Neuronal stem cell (in vitro differentiated cells): ENCODE measurements at regions not wholly inside any gene's neighbourhood (a gene's known extent, or its start where the extent isn't known, plus 50 kb on each side); places are given as distances from the start of the nearest gene placed in this dataset.

ENCODE experiments used
- DNase-seq: peaks from one replicate; pipeline ENCODE4 v3.0.0-alpha.2; 2013; ENCODE audit warnings: low spot score
- H2AFZ ChIP-seq: one replicate; pipeline ENCODE4 v1.6.1; 2013; ENCODE audit warnings: mild to moderate bottlenecking, low read length, inconsistent platforms
- H2AK5ac ChIP-seq: 2 replicates; pipeline ENCODE4 v1.6.1; 2013; ENCODE audit warnings: low read depth, mild to moderate bottlenecking, inconsistent platforms, low read length, moderate library complexity, mixed read lengths
- H2BK120ac ChIP-seq: 2 replicates; pipeline ENCODE4 v1.6.1; 2013; ENCODE audit warnings: low read depth, mild to moderate bottlenecking, inconsistent platforms, low read length, moderate library complexity, mixed read lengths
- H2BK12ac ChIP-seq: one replicate; pipeline ENCODE4 v1.6.1; 2013; ENCODE audit warnings: low read length, inconsistent platforms
- H2BK15ac ChIP-seq: 2 replicates; pipeline ENCODE4 v1.6.1; 2013; ENCODE audit warnings: mild to moderate bottlenecking, low read length, inconsistent platforms, mixed read lengths
- H2BK5ac ChIP-seq: one replicate; pipeline ENCODE4 v1.6.1; 2013; ENCODE audit warnings: inconsistent platforms, mild to moderate bottlenecking, low read length, moderate library complexity
- H3K14ac ChIP-seq: one replicate; pipeline ENCODE4 v1.6.1; 2013; ENCODE audit warnings: low read length, inconsistent platforms
- H3K18ac ChIP-seq: 2 replicates; pipeline ENCODE4 v1.6.1; 2013; ENCODE audit warnings: low read length, inconsistent platforms
- H3K23ac ChIP-seq: 2 replicates; pipeline ENCODE4 v1.6.1; 2013; ENCODE audit warnings: low read depth, mild to moderate bottlenecking, mixed read lengths, low read length, inconsistent platforms; ENCODE audit not compliant: poor library complexity
- H3K27ac ChIP-seq: replicated peaks from 3 replicates; pipeline ENCODE4 v1.5.1; 2013; ENCODE audit warnings: low read length, inconsistent platforms
- H3K27me3 ChIP-seq, 3 experiments: 2 replicates each; pipeline ENCODE4 v1.6.1; 2013; ENCODE audit warnings: low read length in 3 of 3, mild to moderate bottlenecking in 2 of 3, inconsistent platforms in 1 of 3, low read depth in 1 of 3, mixed read lengths in 1 of 3, moderate library complexity in 1 of 3; ENCODE audit not compliant: control insufficient read depth in 3 of 3, insufficient read depth in 3 of 3
- H3K36me3 ChIP-seq, 2 donors: replicated peaks in 1 of 2; 2 replicates each; pipeline ENCODE4 v1.6.1; 2013; ENCODE audit warnings: low read length in 2 of 2; ENCODE audit not compliant: control insufficient read depth in 2 of 2, insufficient read depth in 2 of 2
- H3K4ac ChIP-seq: 2 replicates; pipeline ENCODE4 v1.6.1; 2013; ENCODE audit warnings: inconsistent platforms, mild to moderate bottlenecking, low read length, moderate library complexity
- H3K4me1 ChIP-seq, 2 donors: 1 replicate in 1 of 2; 2 replicates in 1 of 2; pipeline ENCODE4 v1.6.1; 2013; ENCODE audit warnings: low read length in 2 of 2, low read depth in 1 of 2; ENCODE audit not compliant: control insufficient read depth in 2 of 2, insufficient read depth in 1 of 2
- H3K4me2 ChIP-seq: one replicate; pipeline ENCODE4 v1.6.1; 2013; ENCODE audit warnings: mild to moderate bottlenecking, low read length, inconsistent platforms; ENCODE audit not compliant: insufficient read depth, poor library complexity, severe bottlenecking
- H3K4me3 ChIP-seq, 2 donors: 2 replicates each; pipeline ENCODE4 v1.5.1; 2013; ENCODE audit warnings: low read length in 2 of 2, mild to moderate bottlenecking in 2 of 2, inconsistent platforms in 1 of 2, moderate library complexity in 1 of 2
- H3K79me1 ChIP-seq: one replicate; pipeline ENCODE4 v1.6.1; 2013; ENCODE audit warnings: low read depth, mild to moderate bottlenecking, inconsistent platforms, low read length, moderate library complexity
- H3K9ac ChIP-seq: one replicate; pipeline ENCODE4 v1.6.1; 2013; ENCODE audit warnings: mild to moderate bottlenecking, low read depth, low read length, inconsistent platforms; ENCODE audit not compliant: poor library complexity
- H3K9me3 ChIP-seq, 2 donors: replicated peaks in 1 of 2; 2 replicates each; pipeline versions ENCODE3 to v1.6.1; 2013; ENCODE audit warnings: low read length in 2 of 2, mild to moderate bottlenecking in 2 of 2, inconsistent platforms in 1 of 2, low read depth in 1 of 2, mixed read lengths in 1 of 2, moderate library complexity in 1 of 2; ENCODE audit not compliant: control insufficient read depth in 2 of 2, insufficient read depth in 1 of 2
- H4K8ac ChIP-seq: one replicate; pipeline ENCODE4 v1.6.1; 2013; ENCODE audit warnings: low read depth, mild to moderate bottlenecking, inconsistent platforms, low read length, moderate library complexity
- H4K91ac ChIP-seq: one replicate; pipeline ENCODE4 v1.6.1; 2013; ENCODE audit warnings: low read length, low read depth, mild to moderate bottlenecking, inconsistent platforms; ENCODE audit not compliant: poor library complexity
- WGBS, 2 donors: extraction: QIAGEN DNeasy Blood & Tissue Kit; methylation state at CpG; one replicate each; pipeline ENCODE4 v1.1.7; 2013; ENCODE audit warnings: missing lambda C conversion rate in 2 of 2, mixed read lengths in 1 of 2; ENCODE audit not compliant: insufficient read length in 2 of 2, insufficient replicate concordance in 1 of 2; ENCODE audit errors: extremely low coverage in 2 of 2; 5-methylcytosine and 5-hydroxymethylcytosine counted together

DNA sequence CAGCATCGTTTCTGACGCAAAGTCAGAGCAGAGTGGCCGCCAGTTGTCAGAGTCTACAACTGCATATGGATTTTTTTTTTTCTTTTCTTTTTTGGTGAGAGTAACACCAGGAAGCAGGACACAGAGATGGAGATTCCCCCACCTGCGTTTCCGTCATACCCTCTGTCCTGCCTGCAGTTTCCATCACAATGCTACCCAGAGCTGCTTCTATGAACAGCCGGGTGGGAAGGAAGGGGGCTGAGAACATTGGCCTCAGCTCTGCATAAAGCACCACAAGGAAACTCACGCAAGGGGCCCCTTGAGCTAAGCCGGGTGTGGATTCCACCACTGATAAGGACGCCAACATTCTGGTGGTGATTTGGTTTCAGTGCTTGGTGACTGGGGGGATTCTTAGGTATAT lies 183.5 kb upstream of the AFDN start:
- Histone ChIP-seq H2BK12ac (peak overlapping the region; percentile 49), H3K27me3 (no peaks in the 10 kb centered on the region), H2BK120ac (peak overlapping the region; percentile 69), H3K79me1 (no peaks in the 10 kb centered on the region), H3K4me2 (no peak overlapping the region), H3K4ac (no peak overlapping the region), H2BK15ac (no peak overlapping the region), H3K9ac (no peak overlapping the region), H4K91ac (no peak overlapping the region), H3K9me3 (peaks cover 0 to 2% of the 10 kb centered on the region in 2 donors), H3K36me3 (no peaks in the 10 kb centered on the region), H4K8ac (peak overlapping the region; percentile 32), H3K4me1 (peaks cover 8% of the 10 kb centered on the region in 2 donors), H3K23ac (no peak overlapping the region), H3K27ac (no peak overlapping the region), H2AFZ (no peak overlapping the region), H3K18ac (peak overlapping the region; percentile 72), H3K14ac (no peak overlapping the region), H2AK5ac (peak overlapping the region; percentile 79), H3K4me3 (no peak overlapping the region), H2BK5ac (no peak overlapping the region)
- DNase-seq: no peak
- WGBS, 2 donors: no CpG with 5 or more reads among the region's 9 CpGs

DNA sequence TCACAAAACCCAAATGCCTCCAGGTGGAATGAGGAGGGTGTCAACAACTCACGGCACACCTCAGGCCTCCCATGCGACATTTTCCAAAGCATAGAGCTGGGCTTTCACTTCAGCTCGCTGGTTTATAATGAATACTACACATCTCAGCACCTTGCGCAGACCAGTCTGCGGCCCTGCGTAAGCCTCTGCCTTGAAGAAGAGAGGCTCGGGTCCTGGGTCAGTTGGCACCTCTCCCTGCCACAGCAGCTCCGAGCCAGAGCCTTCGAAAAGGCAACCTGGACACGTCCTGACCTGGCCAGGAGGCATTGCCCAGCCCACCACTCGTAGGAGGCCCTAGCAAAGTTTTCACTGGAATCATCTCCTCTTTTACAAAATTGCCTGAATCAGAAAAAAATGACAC lies 183.0 kb upstream of the AFDN start:
- H3K36me3 ChIP-seq: no peaks in the 10 kb centered on the region
- no peak overlapping the region for H2BK12ac ChIP-seq
- H3K4ac ChIP-seq: no peak overlapping the region
- no peaks in the 10 kb centered on the region for H3K27me3 ChIP-seq
- H3K9me3 ChIP-seq: peaks cover 0 to 2% of the 10 kb centered on the region in 2 donors
- no peak overlapping the region for H3K14ac ChIP-seq
- H2BK15ac ChIP-seq: no peak overlapping the region
- H3K4me3 ChIP-seq: no peak overlapping the region
- peaks cover 8 to 11% of the 10 kb centered on the region in 2 donors for H3K4me1 ChIP-seq
- H3K18ac ChIP-seq: peak overlapping the region; percentile 72
- DNase-seq: no peak
- no peak overlapping the region for H3K9ac ChIP-seq
- H2BK120ac ChIP-seq: peak overlapping the region; percentile 69
- WGBS, 2 donors: no CpG with 5 or more reads among the region's 11 CpGs
- no peak overlapping the region for H3K4me2 ChIP-seq
- no peak overlapping the region for H2AK5ac ChIP-seq
- no peak overlapping the region for H2BK5ac ChIP-seq
- no peak overlapping the region for H3K27ac ChIP-seq
- H4K91ac ChIP-seq: no peak overlapping the region
- H3K23ac ChIP-seq: no peak overlapping the region
- H2AFZ ChIP-seq: no peak overlapping the region
- peak overlapping the region; percentile 32 for H4K8ac ChIP-seq
- no peaks in the 10 kb centered on the region for H3K79me1 ChIP-seq

DNA sequence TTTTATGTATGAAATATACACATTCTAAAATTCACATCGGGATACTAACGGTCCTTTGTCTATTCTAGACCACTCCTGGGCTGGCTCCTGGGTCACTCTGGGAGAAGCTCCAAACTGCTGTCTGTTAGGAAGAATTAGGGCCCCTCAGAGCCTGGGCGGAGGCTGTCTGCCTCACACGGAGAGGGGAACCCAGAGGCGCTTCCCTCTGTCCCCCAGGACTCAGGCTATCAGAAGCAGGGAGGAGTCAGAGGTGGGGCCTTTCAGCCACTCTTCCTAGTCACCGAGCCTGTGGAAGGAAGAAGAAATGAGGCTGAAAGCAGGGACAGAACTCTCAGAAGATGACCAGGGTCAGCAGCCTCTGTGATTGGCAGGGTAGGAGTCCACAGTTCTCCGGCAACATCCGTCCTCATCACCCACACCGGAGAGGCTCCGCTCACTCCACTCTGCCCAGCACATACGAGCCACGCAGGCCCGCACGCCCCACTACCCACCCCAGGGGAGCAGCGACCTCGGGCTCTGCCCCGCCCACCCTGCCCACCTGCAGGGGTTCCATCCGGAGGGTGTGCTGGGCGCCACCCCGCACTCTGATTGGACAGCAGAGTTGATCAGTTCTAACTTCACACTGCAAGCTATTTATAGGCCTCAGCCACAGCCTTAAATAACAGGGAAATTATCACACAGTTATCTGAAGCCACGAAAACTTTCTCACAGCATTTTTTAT lies 182.1 kb upstream of the AFDN start:
- peak overlapping the region; percentile 29 for H2AFZ ChIP-seq
- no CpG with 5 or more reads among the region's 21 CpGs for WGBS, 2 donors
- no peak overlapping the region for H3K4ac ChIP-seq
- H3K27me3 ChIP-seq: no peaks in the 10 kb centered on the region
- H2BK5ac ChIP-seq: no peak overlapping the region
- no peak overlapping the region for H3K4me3 ChIP-seq
- no peak overlapping the region for H4K91ac ChIP-seq
- H3K4me2 ChIP-seq: no peak overlapping the region
- H3K18ac ChIP-seq: peak overlapping the region; percentile 5
- no peak overlapping the region for H3K9ac ChIP-seq
- H2BK120ac ChIP-seq: no peak overlapping the region
- H3K23ac ChIP-seq: no peak overlapping the region
- H3K9me3 ChIP-seq: peaks cover 0 to 2% of the 10 kb centered on the region in 2 donors
- peaks cover 8 to 13% of the 10 kb centered on the region in 2 donors for H3K4me1 ChIP-seq
- H2AK5ac ChIP-seq: no peak overlapping the region
- no peak for DNase-seq
- H3K36me3 ChIP-seq: no peaks in the 10 kb centered on the region
- H3K79me1 ChIP-seq: no peaks in the 10 kb centered on the region
- H3K14ac ChIP-seq: no peak overlapping the region
- H3K27ac ChIP-seq: no peak overlapping the region
- H4K8ac ChIP-seq: no peak overlapping the region
- H2BK12ac ChIP-seq: no peak overlapping the region
- peak overlapping the region; percentile 55 for H2BK15ac ChIP-seq

DNA sequence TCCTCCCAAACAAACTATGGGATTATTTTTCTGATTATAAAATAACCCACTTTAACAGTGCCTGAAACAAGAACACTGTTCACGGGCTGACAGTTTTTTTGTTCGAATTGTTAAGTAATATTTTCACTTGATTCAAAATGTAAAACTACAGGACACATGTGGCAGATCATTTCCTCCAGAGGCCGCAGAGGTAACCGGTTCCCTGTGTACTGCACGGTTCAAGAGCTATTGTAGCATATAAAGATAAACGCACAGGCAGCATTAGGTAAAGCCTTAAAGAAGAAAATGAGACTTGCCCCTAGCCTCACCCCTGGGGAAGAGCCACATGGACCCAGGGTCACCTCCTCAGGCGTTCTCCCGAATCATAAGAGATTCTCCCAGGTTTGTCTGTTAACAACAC lies 181.3 kb upstream of the AFDN start:
- no peaks in the 10 kb centered on the region for H3K27me3 ChIP-seq
- H3K4ac ChIP-seq: no peak overlapping the region
- no peak overlapping the region for H3K18ac ChIP-seq
- H2BK12ac ChIP-seq: no peak overlapping the region
- no peak for DNase-seq
- H3K4me3 ChIP-seq: no peak overlapping the region
- no peak overlapping the region for H4K91ac ChIP-seq
- H3K9me3 ChIP-seq: peaks cover 0 to 2% of the 10 kb centered on the region in 2 donors
- no peaks in the 10 kb centered on the region for H3K79me1 ChIP-seq
- no peak overlapping the region for H3K4me2 ChIP-seq
- H4K8ac ChIP-seq: no peak overlapping the region
- H3K36me3 ChIP-seq: no peaks in the 10 kb centered on the region
- no peak overlapping the region for H3K23ac ChIP-seq
- no peak overlapping the region for H2BK120ac ChIP-seq
- no peak overlapping the region for H2BK15ac ChIP-seq
- H3K4me1 ChIP-seq: peaks cover 8 to 13% of the 10 kb centered on the region in 2 donors
- WGBS, 2 donors: no CpG with 5 or more reads among the region's 8 CpGs
- H3K27ac ChIP-seq: no peak overlapping the region
- no peak overlapping the region for H2AK5ac ChIP-seq
- no peak overlapping the region for H2BK5ac ChIP-seq
- no peak overlapping the region for H3K14ac ChIP-seq
- H2AFZ ChIP-seq: no peak overlapping the region
- no peak overlapping the region for H3K9ac ChIP-seq
